HCT116 (cell line): ENCODE measurements at regions not wholly inside any gene's neighbourhood (a gene's known extent, or its start where the extent isn't known, plus 50 kb on each side); places are given as distances from the start of the nearest gene placed in this dataset.

ENCODE experiments used
- ATAC-seq: fragments of 200-7000 bp; cut with Tn5 transposase; 2 replicates; pipeline ENCODE4 v1.9.1; 2020; ENCODE audit warnings: mild to moderate bottlenecking, moderate library complexity
- BruUV-seq: library from RNA; stranded (reverse); fragments of 400-500 nt; replicated peaks from 2 replicates; lab custom pipeline; 2021; lab: Mats Ljungman, UMichigan
- CTCF ChIA-PET: fragments of 300-600 bp; sonication (Branson Sonifier 250); formaldehyde crosslinking; loops from one replicate; lab custom pipeline; 2021; ENCODE audit warnings: antibody characterized with exemption; lab: Charles Lee
- POLR2A ChIA-PET: fragments of 300-600, 350-600 bp; sonication (Branson Sonifier 250); formaldehyde crosslinking; loops from one replicate; lab custom pipeline; 2021; ENCODE audit warnings: antibody characterized with exemption; lab: Charles Lee
- RAD21 ChIA-PET, 2 experiments: fragments of 300-600 bp; sonication (Branson Sonifier 250); formaldehyde crosslinking; loops; one replicate each; lab custom pipeline; 2023; ENCODE audit warnings: low total read pairs in 2 of 2; ENCODE audit not compliant: uncharacterized antibody in 2 of 2, unreplicated experiment in 2 of 2, low non-redundant PET in 1 of 2; lab: Charles Lee
- DNase-seq: peaks from one replicate; pipeline ENCODE4 v3.0.0-alpha.2; 2010; ENCODE audit warnings: low read depth, low spot score
- H2AFZ ChIP-seq: fragments of 200-600 bp; shearing (Covaris generic), sonication (generic); 2 replicates; pipeline ENCODE4 v1.6.1; 2017; ENCODE audit warnings: low read depth, mixed run types, mixed read lengths, antibody characterized with exemption, low read length; ENCODE audit not compliant: poor library complexity, severe bottlenecking
- H3K27ac ChIP-seq: 2 replicates; pipeline ENCODE4 v1.5.1; 2012; ENCODE audit warnings: low read depth, low read length
- H3K27me3 ChIP-seq: fragments of 200-600 bp; sonication (generic); 2 replicates; pipeline ENCODE4 v1.6.1; 2016; ENCODE audit warnings: mixed run types, low read length, mixed read lengths; ENCODE audit not compliant: insufficient read depth
- H3K36me3 ChIP-seq, 2 experiments: fragments of 200-500 bp in 1 of 2; fragments of 200-600 bp in 1 of 2; sonication (Bioruptor generic) in 1 of 2; sonication (generic) in 1 of 2; 2 replicates each; pipeline versions ENCODE4 v1.5.1 to v1.6.1; 2014 to 2016; ENCODE audit warnings: low read length in 2 of 2, inconsistent platforms in 1 of 2, mixed read lengths in 1 of 2, mixed run types in 1 of 2; ENCODE audit not compliant: insufficient read depth in 2 of 2, control insufficient read depth in 1 of 2
- H3K4me1 ChIP-seq, 2 experiments: fragments of 200-600 bp in 1 of 2; sonication (generic) in 1 of 2; 2 replicates each; pipeline versions ENCODE4 v1.5.1 to v1.6.1; 2012 to 2017; ENCODE audit warnings: low read length in 2 of 2, inconsistent platforms in 1 of 2, mild to moderate bottlenecking in 1 of 2, mixed read lengths in 1 of 2, mixed run types in 1 of 2, moderate library complexity in 1 of 2; ENCODE audit not compliant: insufficient read depth in 2 of 2, control insufficient read depth in 1 of 2
- H3K4me2 ChIP-seq: fragments of 200-600 bp; sonication (generic); 2 replicates; pipeline ENCODE4 v1.6.1; 2017; ENCODE audit warnings: mixed run types, low read length, mixed read lengths
- H3K4me3 ChIP-seq, 2 experiments: fragments of 200-600 bp in 1 of 2; sonication (generic) in 1 of 2; replicated peaks in 1 of 2; 2 replicates each; pipeline ENCODE4 v1.5.1; 2011 to 2016; ENCODE audit warnings: low read length in 2 of 2, control low read depth in 1 of 2, low read depth in 1 of 2, mild to moderate bottlenecking in 1 of 2, mixed read lengths in 1 of 2, mixed run types in 1 of 2
- H3K79me2 ChIP-seq: fragments of 200-600 bp; sonication (generic); 2 replicates; pipeline ENCODE4 v1.6.1; 2017; ENCODE audit warnings: mild to moderate bottlenecking, mixed run types, low read length, moderate library complexity, mixed read lengths; ENCODE audit not compliant: insufficient read depth
- H3K9ac ChIP-seq: fragments of 200-600 bp; sonication (generic); 2 replicates; pipeline ENCODE4 v1.6.1; 2016; ENCODE audit warnings: low read length, mixed read lengths
- H3K9me2 ChIP-seq: fragments of 200-600 bp; sonication (generic), shearing (Covaris generic); 2 replicates; pipeline ENCODE4 v1.6.1; 2017; ENCODE audit warnings: mixed run types, mild to moderate bottlenecking, moderate library complexity; ENCODE audit not compliant: insufficient read depth
- H3K9me3 ChIP-seq, 2 experiments: fragments of 200-500 bp in 1 of 2; fragments of 200-600 bp in 1 of 2; sonication (Bioruptor generic) in 1 of 2; sonication (generic) in 1 of 2; 2 replicates each; pipeline ENCODE4 v1.6.1; 2014 to 2017; ENCODE audit warnings: low read length in 2 of 2, mixed read lengths in 2 of 2, inconsistent platforms in 1 of 2, low read depth in 1 of 2, mild to moderate bottlenecking in 1 of 2, mixed run types in 1 of 2, moderate library complexity in 1 of 2; ENCODE audit not compliant: control insufficient read depth in 1 of 2, insufficient read depth in 1 of 2
- H4K20me1 ChIP-seq: fragments of 200-600 bp; sonication (generic), shearing (Covaris generic); 2 replicates; pipeline ENCODE4 v1.6.1; 2017; ENCODE audit warnings: mixed run types, mild to moderate bottlenecking, moderate library complexity; ENCODE audit not compliant: insufficient read depth
- CEBPB ChIP-seq: IDR thresholded peaks from 2 replicates; pipeline ENCODE4 v1.6.1; 2012; ENCODE audit warnings: low read depth
- ELF1 ChIP-seq: IDR thresholded peaks from 2 replicates; pipeline ENCODE4 v1.6.1; 2012; ENCODE audit warnings: low read depth, borderline replicate concordance
- EZH2 ChIP-seq: fragments of 200-600 bp; sonication (generic); IDR thresholded peaks from 2 replicates; pipeline ENCODE4 v1.6.1; 2017; ENCODE audit warnings: antibody characterized with exemption, mixed run types
- EZH2phosphoT487 ChIP-seq: fragments of 200-600 bp; IDR thresholded peaks from 2 replicates; pipeline ENCODE4 v1.6.1; 2018; ENCODE audit warnings: antibody characterized with exemption, borderline replicate concordance
- POLR2A ChIP-seq: IDR thresholded peaks from 2 replicates; pipeline ENCODE4 v1.7.0; 2011; ENCODE audit warnings: borderline replicate concordance; ENCODE audit not compliant: insufficient read depth, insufficient read length; ENCODE audit errors: extremely low read depth
- POLR2AphosphoS5 ChIP-seq: IDR thresholded peaks from 2 replicates; pipeline ENCODE4 v1.6.1; 2011; ENCODE audit warnings: mild to moderate bottlenecking, low read depth, low read length, moderate library complexity
- SIN3A ChIP-seq: IDR thresholded peaks from 2 replicates; pipeline ENCODE4 v1.6.1; 2012; ENCODE audit warnings: low read depth
- SP1 ChIP-seq: IDR thresholded peaks from 2 replicates; pipeline ENCODE4 v1.6.1; 2012; ENCODE audit warnings: low read depth
- YY1 ChIP-seq: IDR thresholded peaks from 2 replicates; pipeline ENCODE4 v1.6.1; 2011; ENCODE audit warnings: low read length, low read depth, moderate library complexity, mild to moderate bottlenecking; ENCODE audit not compliant: insufficient replicate concordance; ENCODE audit errors: extremely low read depth
- ZFX ChIP-seq: fragments of 450-650 bp; IDR thresholded peaks from 2 replicates; pipeline ENCODE4 v1.6.1; 2017
- ZNF274 ChIP-seq: fragments of 200-500 bp; sonication (Bioruptor generic); IDR thresholded peaks from 2 replicates; pipeline ENCODE4 v1.6.1; 2014; ENCODE audit warnings: mild to moderate bottlenecking, low read depth, low read length, inconsistent platforms
- intact Hi-C: fragments of 100-400 bp; cut with micrococcal nuclease; formaldehyde crosslinking; loops from 2 replicates; pipeline ENCODE4 v1.10.0; 2022
- TF ChIP-seq, protein P1 (sequence below): IDR thresholded peaks from 2 replicates; pipeline ENCODE4 v1.6.1; 2012; ENCODE audit warnings: low read depth
- TF ChIP-seq, protein P2 (sequence below): IDR thresholded peaks from 2 replicates; pipeline ENCODE4 v1.6.1; 2012
- TF ChIP-seq, protein P3 (sequence below): IDR thresholded peaks from 2 replicates; pipeline ENCODE4 v1.6.1; 2011; ENCODE audit warnings: mild to moderate bottlenecking, low read length, moderate library complexity; ENCODE audit not compliant: insufficient replicate concordance; ENCODE audit errors: extremely low read depth
- TF ChIP-seq, protein P4 (sequence below): IDR thresholded peaks from 2 replicates; pipeline ENCODE4 v1.6.1; 2012

DNA sequence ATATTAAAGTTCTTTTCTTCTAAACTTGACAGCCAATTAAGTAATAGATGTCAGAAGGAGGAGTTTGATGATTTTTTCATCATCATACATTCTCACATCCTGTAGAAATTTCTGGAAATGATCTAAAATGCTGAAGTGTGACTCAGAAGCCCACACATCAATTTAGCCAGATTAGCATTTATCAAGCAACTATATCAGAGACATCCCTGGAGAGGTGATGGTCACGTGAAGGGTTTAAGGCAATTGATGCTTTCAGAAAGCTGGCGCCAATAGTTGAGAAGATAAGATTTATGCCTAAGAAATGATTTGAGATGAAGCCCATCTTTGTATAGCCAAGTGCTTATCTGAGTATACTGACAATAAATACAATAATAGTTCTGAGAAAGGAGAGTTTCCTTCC is 162.9 kb upstream of the RORB start:
- Histone ChIP-seq H4K20me1 (no peaks in the 10 kb centered on the region), H3K36me3 (no peaks in the 10 kb centered on the region), H3K4me2 (no peak overlapping the region), H2AFZ (no peak overlapping the region), H3K27me3 (no peaks in the 10 kb centered on the region), H3K4me1 (no peaks in the 10 kb centered on the region), H3K4me3 (no peak overlapping the region), H3K79me2 (no peaks in the 10 kb centered on the region), H3K9me3 (no peaks in the 10 kb centered on the region), H3K9me2 (no peaks in the 10 kb centered on the region), H3K9ac (no peak overlapping the region), H3K27ac (no peak overlapping the region)
- ChIA-PET RAD21 (no interaction called here), POLR2A (no interaction called here), CTCF (no interaction called here)
- DNase-seq = no peak
- BruUV-seq = no TSS peak
- TF ChIP-seq SP1 = no peak
- no peak for TF ChIP-seq ELF1
- TF ChIP-seq, protein P1, sequence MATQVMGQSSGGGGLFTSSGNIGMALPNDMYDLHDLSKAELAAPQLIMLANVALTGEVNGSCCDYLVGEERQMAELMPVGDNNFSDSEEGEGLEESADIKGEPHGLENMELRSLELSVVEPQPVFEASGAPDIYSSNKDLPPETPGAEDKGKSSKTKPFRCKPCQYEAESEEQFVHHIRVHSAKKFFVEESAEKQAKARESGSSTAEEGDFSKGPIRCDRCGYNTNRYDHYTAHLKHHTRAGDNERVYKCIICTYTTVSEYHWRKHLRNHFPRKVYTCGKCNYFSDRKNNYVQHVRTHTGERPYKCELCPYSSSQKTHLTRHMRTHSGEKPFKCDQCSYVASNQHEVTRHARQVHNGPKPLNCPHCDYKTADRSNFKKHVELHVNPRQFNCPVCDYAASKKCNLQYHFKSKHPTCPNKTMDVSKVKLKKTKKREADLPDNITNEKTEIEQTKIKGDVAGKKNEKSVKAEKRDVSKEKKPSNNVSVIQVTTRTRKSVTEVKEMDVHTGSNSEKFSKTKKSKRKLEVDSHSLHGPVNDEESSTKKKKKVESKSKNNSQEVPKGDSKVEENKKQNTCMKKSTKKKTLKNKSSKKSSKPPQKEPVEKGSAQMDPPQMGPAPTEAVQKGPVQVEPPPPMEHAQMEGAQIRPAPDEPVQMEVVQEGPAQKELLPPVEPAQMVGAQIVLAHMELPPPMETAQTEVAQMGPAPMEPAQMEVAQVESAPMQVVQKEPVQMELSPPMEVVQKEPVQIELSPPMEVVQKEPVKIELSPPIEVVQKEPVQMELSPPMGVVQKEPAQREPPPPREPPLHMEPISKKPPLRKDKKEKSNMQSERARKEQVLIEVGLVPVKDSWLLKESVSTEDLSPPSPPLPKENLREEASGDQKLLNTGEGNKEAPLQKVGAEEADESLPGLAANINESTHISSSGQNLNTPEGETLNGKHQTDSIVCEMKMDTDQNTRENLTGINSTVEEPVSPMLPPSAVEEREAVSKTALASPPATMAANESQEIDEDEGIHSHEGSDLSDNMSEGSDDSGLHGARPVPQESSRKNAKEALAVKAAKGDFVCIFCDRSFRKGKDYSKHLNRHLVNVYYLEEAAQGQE = no peak
- no peak for TF ChIP-seq POLR2AphosphoS5
- TF ChIP-seq SIN3A = no peak
- TF ChIP-seq YY1 = no peak
- no peak for TF ChIP-seq EZH2
- TF ChIP-seq POLR2A = no peak
- TF ChIP-seq ZFX = no peak
- TF ChIP-seq, protein P2, sequence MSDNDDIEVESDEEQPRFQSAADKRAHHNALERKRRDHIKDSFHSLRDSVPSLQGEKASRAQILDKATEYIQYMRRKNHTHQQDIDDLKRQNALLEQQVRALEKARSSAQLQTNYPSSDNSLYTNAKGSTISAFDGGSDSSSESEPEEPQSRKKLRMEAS = no peak
- TF ChIP-seq, protein P3, sequence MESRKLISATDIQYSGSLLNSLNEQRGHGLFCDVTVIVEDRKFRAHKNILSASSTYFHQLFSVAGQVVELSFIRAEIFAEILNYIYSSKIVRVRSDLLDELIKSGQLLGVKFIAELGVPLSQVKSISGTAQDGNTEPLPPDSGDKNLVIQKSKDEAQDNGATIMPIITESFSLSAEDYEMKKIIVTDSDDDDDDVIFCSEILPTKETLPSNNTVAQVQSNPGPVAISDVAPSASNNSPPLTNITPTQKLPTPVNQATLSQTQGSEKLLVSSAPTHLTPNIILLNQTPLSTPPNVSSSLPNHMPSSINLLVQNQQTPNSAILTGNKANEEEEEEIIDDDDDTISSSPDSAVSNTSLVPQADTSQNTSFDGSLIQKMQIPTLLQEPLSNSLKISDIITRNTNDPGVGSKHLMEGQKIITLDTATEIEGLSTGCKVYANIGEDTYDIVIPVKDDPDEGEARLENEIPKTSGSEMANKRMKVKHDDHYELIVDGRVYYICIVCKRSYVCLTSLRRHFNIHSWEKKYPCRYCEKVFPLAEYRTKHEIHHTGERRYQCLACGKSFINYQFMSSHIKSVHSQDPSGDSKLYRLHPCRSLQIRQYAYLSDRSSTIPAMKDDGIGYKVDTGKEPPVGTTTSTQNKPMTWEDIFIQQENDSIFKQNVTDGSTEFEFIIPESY = no peak
- no peak for TF ChIP-seq EZH2phosphoT487
- no peak for TF ChIP-seq CEBPB
- TF ChIP-seq, protein P4, sequence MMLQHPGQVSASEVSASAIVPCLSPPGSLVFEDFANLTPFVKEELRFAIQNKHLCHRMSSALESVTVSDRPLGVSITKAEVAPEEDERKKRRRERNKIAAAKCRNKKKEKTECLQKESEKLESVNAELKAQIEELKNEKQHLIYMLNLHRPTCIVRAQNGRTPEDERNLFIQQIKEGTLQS = no peak
- no peak for TF ChIP-seq ZNF274
- intact Hi-C loops = no loop called here
- ATAC-seq = no peak
